Lower lobe of right lung (tissue), 2 donors: ENCODE measurements at regions not wholly inside any gene's neighbourhood (a gene's known extent, or its start where the extent isn't known, plus 50 kb on each side); places are given as distances from the start of the nearest gene placed in this dataset.

Experiments used
- ATAC-seq, 2 donors: fragments of 200-7000 bp; cut with Tn5 transposase; one replicate each; pipeline ENCODE4 v1.9.1; 2020 to 2022; ENCODE audit warnings: mild to moderate bottlenecking in 2 of 2, moderate library complexity in 2 of 2
- DNase-seq: peaks from one replicate; pipeline ENCODE4 v3.0.0-alpha.2; 2020
- H3K27ac ChIP-seq: fragments of 200-600 bp; one replicate; pipeline ENCODE4 v1.8.0; 2022
- H3K27me3 ChIP-seq: fragments of 200-600 bp; one replicate; pipeline ENCODE4 v1.8.0; 2022; ENCODE audit warnings: low read depth
- H3K36me3 ChIP-seq: fragments of 200-600 bp; one replicate; pipeline ENCODE4 v1.8.0; 2022; ENCODE audit warnings: mild to moderate bottlenecking
- H3K4me1 ChIP-seq: fragments of 200-600 bp; one replicate; pipeline ENCODE4 v1.8.0; 2022
- H3K4me3 ChIP-seq: fragments of 200-600 bp; one replicate; pipeline ENCODE4 v1.8.0; 2022; ENCODE audit warnings: mild to moderate bottlenecking
- H3K9me3 ChIP-seq: fragments of 200-600 bp; one replicate; pipeline ENCODE4 v1.8.0; 2022
- intact Hi-C: fragments of 100-400 bp; cut with DNase I; formaldehyde crosslinking; loops from one replicate; pipeline ENCODE4 v1.11.0; 2022
- TF ChIP-seq, protein P1 (sequence below): fragments of 200-600 bp; IDR thresholded peaks from one replicate; pipeline ENCODE4 v1.8.0; 2022; ENCODE audit warnings: antibody characterized with exemption, mild to moderate bottlenecking
- donor health status: DM: no; HTN: yes; CAD: no; lungs with severe emphysema.

DNA sequence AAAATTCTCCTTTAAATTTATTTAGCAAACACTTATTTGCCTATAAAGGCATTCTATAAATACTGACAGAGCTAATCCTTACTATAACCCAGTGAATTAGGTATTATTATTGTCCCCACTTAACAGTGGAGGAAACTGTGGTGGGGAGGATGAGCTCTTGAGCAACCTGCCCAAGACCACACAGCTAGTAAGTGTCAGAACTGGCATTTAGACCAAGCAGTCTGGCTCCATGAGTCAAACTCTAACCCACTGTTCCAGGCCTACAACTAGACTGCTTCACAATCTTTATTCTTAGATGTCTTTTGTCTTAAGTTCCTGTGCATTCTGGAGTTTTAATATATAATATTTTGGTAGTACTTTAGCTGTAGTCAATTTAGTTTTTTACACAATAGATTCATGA, 530.8 kb downstream of the BCKDHB start:
- DNase-seq (no peak), ATAC-seq (no peak)
- Histone ChIP-seq H3K36me3 (no peaks in the 10 kb centered on the region), H3K4me1 (no peaks in the 10 kb centered on the region), H3K4me3 (no peak overlapping the region), H3K27ac (no peak overlapping the region), H3K9me3 (no peaks in the 10 kb centered on the region), H3K27me3 (no peaks in the 10 kb centered on the region)
- TF ChIP-seq, protein P1, sequence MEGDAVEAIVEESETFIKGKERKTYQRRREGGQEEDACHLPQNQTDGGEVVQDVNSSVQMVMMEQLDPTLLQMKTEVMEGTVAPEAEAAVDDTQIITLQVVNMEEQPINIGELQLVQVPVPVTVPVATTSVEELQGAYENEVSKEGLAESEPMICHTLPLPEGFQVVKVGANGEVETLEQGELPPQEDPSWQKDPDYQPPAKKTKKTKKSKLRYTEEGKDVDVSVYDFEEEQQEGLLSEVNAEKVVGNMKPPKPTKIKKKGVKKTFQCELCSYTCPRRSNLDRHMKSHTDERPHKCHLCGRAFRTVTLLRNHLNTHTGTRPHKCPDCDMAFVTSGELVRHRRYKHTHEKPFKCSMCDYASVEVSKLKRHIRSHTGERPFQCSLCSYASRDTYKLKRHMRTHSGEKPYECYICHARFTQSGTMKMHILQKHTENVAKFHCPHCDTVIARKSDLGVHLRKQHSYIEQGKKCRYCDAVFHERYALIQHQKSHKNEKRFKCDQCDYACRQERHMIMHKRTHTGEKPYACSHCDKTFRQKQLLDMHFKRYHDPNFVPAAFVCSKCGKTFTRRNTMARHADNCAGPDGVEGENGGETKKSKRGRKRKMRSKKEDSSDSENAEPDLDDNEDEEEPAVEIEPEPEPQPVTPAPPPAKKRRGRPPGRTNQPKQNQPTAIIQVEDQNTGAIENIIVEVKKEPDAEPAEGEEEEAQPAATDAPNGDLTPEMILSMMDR, result no peak
- intact Hi-C loops, result no loop called here

DNA sequence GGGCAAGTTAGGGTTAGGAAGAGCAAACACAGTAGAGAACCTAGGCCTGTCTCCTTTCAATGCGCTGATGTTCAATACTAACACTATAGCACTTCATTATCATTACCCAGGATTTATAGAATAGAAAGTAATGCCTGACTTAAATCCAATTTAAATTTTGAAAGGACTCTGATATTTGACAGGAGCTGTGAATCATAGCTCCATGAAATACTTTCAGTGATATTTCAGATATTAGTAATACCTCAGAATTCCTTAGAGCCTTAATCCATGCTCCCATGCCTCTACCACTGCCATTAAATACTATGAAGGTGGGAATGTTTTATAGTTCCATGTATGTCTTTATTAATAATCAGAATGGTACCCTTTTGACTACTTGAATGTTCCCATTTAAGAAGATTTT, 530.2 kb downstream of the BCKDHB start:
- intact Hi-C loops, result no loop called here
- no peak for ATAC-seq
- no peak for DNase-seq
- H3K9me3 ChIP-seq, result no peaks in the 10 kb centered on the region
- no peaks in the 10 kb centered on the region for H3K4me1 ChIP-seq
- H3K27me3 ChIP-seq, result no peaks in the 10 kb centered on the region
- H3K36me3 ChIP-seq, result no peaks in the 10 kb centered on the region
- TF ChIP-seq, protein P1, result no peak
- H3K27ac ChIP-seq, result no peak overlapping the region
- H3K4me3 ChIP-seq, result no peak overlapping the region

DNA sequence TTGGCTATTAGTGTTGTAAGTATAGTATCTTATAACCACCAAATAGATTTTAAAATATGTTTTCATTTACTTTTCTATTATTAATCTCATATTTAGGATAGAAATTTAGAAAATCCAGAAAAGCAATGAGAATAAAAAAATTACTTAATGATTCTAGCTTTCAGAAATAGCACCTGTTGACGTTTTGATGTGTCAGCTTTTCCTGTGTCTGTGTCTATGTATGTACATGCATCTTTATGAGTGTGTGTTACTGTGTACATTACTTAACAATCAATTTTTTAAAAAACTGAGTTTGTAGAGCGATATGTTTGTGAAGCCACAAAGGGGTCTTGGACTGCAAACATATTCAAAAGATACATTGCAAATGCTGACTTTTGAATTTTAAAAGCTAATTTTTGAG, 526.9 kb downstream of the BCKDHB start:
- ATAC-seq, result no peak
- no peaks in the 10 kb centered on the region for H3K36me3 ChIP-seq
- intact Hi-C loops, result no loop called here
- TF ChIP-seq, protein P1, result no peak
- no peaks in the 10 kb centered on the region for H3K27me3 ChIP-seq
- H3K4me1 ChIP-seq, result no peaks in the 10 kb centered on the region
- no peak overlapping the region for H3K4me3 ChIP-seq
- no peaks in the 10 kb centered on the region for H3K9me3 ChIP-seq
- H3K27ac ChIP-seq, result no peak overlapping the region
- no peak for DNase-seq

DNA sequence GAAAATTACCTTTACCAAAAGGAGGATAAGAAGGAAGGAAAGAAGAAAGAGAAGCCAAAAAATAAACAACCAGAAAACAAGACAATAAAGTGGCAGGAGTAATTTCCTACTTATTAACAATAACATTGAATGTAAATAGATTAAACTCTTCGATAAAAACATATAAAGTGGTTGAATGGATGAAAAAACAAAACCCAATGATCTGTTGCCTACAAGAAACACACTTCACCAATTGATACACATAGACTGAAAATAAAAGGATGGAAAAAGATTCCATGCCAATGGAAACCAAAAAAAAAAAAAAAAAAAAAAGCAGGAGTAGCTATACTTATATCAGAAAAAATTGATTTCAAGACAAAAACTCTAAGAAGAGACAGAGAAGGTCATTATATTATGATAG, 518.9 kb downstream of the BCKDHB start:
- Histone ChIP-seq H3K9me3 (peaks cover 5% of the 10 kb centered on the region), H3K4me3 (no peak overlapping the region), H3K36me3 (no peaks in the 10 kb centered on the region), H3K27ac (no peak overlapping the region), H3K27me3 (no peaks in the 10 kb centered on the region), H3K4me1 (no peaks in the 10 kb centered on the region)
- intact Hi-C loops, result no loop called here
- TF ChIP-seq, protein P1, result no peak
- no peak for ATAC-seq
- no peak for DNase-seq

DNA sequence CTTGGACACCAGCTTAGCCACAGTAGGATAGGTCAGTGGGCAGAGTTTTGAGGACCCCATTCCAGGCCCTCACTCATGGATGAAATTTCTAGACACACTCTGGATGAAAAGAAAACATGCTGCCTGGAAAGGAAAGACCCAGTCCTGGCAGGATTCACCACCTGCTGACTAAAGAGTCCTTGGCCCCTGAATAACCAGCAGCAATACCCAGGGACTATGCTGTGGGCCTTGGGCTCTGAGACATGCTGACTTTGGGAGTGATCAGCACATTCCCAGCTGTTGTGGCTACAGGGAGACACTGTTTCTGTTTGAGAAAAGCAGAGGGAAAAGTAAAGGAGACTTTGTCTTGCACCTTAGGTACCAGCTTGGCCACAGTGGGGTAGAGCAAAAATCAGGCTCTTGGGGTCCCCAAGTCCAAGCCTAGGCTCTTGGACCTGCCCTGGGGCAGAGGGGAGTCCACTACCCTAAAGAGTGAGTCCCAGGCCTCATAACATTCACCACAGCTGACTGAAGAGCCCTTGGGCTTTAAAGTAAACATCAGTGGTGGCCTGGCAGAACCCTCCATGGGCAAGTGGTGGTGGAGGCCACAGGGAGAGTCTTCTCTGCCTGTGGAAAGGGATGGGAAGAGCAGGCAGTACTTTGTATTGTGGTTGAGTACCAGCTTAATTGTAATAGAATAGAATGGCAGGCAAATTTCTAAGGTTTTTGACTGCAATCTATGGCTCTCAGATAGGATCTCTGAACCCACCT, 516.8 kb downstream of the BCKDHB start:
- no peak overlapping the region for H3K27ac ChIP-seq

More for the DNA sequence above, 516.8 kb downstream of the BCKDHB start:
- H3K27me3 ChIP-seq, result no peaks in the 10 kb centered on the region
- DNase-seq (no peak), ATAC-seq (no peak)
- TF ChIP-seq, protein P1, result no peak
- intact Hi-C loops, result no loop called here
- H3K4me1 ChIP-seq, result no peaks in the 10 kb centered on the region
- no peak overlapping the region for H3K4me3 ChIP-seq
- peaks cover 5% of the 10 kb centered on the region for H3K9me3 ChIP-seq
- H3K36me3 ChIP-seq, result no peaks in the 10 kb centered on the region
